Osteoblast (primary cell): ENCODE measurements at regions not wholly inside any gene's neighbourhood (a gene's known extent, or its start where the extent isn't known, plus 50 kb on each side); places are given as distances from the start of the nearest gene placed in this dataset. TPM values are rescaled to one million over a fixed set of nuclear protein-coding genes. Genes with fewer than 3 reads are reported as not detected.
A peak's percentile ranks its signal among the peaks of the same experiment; 100 is the strongest.

ENCODE experiments used
- DNase-seq: peaks from one replicate; pipeline ENCODE4 v3.0.0; 2011; ENCODE audit warnings: low spot score, mixed read lengths; ENCODE audit not compliant: insufficient read length; ENCODE audit errors: missing footprints
- H2AFZ ChIP-seq: 2 replicates; pipeline ENCODE4 v1.6.0; 2011; ENCODE audit warnings: mild to moderate bottlenecking, low read length
- H3K27ac ChIP-seq: 2 replicates; pipeline ENCODE4 v1.5.1; 2011; ENCODE audit warnings: mild to moderate bottlenecking, low read depth, low read length, moderate library complexity
- H3K27me3 ChIP-seq: 2 replicates; pipeline ENCODE4 v1.6.0; 2012; ENCODE audit warnings: mild to moderate bottlenecking, control low read depth, inconsistent platforms, low read length, moderate library complexity; ENCODE audit not compliant: insufficient read depth
- H3K36me3 ChIP-seq: 2 replicates; pipeline ENCODE4 v1.5.1; 2011; ENCODE audit warnings: mild to moderate bottlenecking, low read length, control low read depth, moderate library complexity; ENCODE audit not compliant: insufficient read depth
- H3K4me1 ChIP-seq: 2 replicates; pipeline ENCODE4 v1.5.1; 2011; ENCODE audit warnings: mild to moderate bottlenecking, low read length, control low read depth, moderate library complexity; ENCODE audit not compliant: insufficient read depth
- H3K4me2 ChIP-seq: 2 replicates; pipeline ENCODE4 v1.6.0; 2011; ENCODE audit warnings: mild to moderate bottlenecking, low read length; ENCODE audit not compliant: insufficient read depth
- H3K4me3 ChIP-seq: fragments of 200-600 bp; sonication (generic); 3 replicates; pipeline ENCODE4 v1.5.1; 2012; ENCODE audit warnings: mild to moderate bottlenecking, low read length, inconsistent platforms; ENCODE audit not compliant: insufficient read depth
- H3K79me2 ChIP-seq: 2 replicates; pipeline ENCODE4 v1.6.0; 2012; ENCODE audit warnings: mild to moderate bottlenecking, low read length, control low read depth, inconsistent platforms; ENCODE audit not compliant: insufficient read depth
- H3K9me3 ChIP-seq: 2 replicates; pipeline ENCODE4 v1.5.1; 2011; ENCODE audit warnings: low read depth, low read length, control low read depth
- H4K20me1 ChIP-seq: 2 replicates; pipeline ENCODE4 v1.6.0; 2012; ENCODE audit warnings: mild to moderate bottlenecking, low read length, control low read depth; ENCODE audit not compliant: insufficient read depth
- small RNA-seq: library from RNA; depleted of rRNA; stranded (forward); fragments of <200 nt; gene quantifications from one replicate; pipeline ENCODE3, GENCODE V24; 2012
- TF ChIP-seq, protein P1 (sequence below): IDR thresholded peaks from 2 replicates; pipeline ENCODE4 v1.5.1; 2011; ENCODE audit warnings: mild to moderate bottlenecking, low read depth, low read length, moderate library complexity; ENCODE audit errors: extremely low read depth

DNA sequence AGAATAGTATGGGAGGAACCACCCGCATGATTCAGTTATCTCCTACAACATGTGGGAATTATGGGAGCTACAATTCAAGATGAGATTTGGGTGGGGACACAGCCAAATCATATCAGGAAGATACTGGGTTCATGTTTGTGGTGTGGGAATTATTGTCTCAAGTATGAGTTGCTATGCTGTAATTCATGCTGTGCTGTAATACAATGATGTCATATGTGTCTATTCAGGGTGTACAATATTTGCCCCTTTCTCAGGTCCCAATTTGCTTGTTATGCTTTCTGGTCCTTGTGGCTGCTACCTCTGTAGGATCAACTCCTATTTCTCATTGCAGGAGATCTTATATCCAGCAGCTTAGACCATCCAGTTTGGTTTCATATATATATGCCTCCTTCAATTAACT is 52.2 kb upstream of the ARHGAP20 start:
- Histone ChIP-seq H3K4me2 (no peak overlapping the region), H3K4me1 (peaks cover 16% of the 10 kb centered on the region), H3K4me3 (no peak overlapping the region), H3K27ac (no peak overlapping the region), H2AFZ (no peak overlapping the region), H3K36me3 (no peaks in the 10 kb centered on the region), H3K79me2 (no peaks in the 10 kb centered on the region), H3K27me3 (no peaks in the 10 kb centered on the region), H3K9me3 (no peaks in the 10 kb centered on the region), H4K20me1 (no peaks in the 10 kb centered on the region)
- TF ChIP-seq, protein P1, sequence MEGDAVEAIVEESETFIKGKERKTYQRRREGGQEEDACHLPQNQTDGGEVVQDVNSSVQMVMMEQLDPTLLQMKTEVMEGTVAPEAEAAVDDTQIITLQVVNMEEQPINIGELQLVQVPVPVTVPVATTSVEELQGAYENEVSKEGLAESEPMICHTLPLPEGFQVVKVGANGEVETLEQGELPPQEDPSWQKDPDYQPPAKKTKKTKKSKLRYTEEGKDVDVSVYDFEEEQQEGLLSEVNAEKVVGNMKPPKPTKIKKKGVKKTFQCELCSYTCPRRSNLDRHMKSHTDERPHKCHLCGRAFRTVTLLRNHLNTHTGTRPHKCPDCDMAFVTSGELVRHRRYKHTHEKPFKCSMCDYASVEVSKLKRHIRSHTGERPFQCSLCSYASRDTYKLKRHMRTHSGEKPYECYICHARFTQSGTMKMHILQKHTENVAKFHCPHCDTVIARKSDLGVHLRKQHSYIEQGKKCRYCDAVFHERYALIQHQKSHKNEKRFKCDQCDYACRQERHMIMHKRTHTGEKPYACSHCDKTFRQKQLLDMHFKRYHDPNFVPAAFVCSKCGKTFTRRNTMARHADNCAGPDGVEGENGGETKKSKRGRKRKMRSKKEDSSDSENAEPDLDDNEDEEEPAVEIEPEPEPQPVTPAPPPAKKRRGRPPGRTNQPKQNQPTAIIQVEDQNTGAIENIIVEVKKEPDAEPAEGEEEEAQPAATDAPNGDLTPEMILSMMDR, result no peak
- no peak for DNase-seq

DNA sequence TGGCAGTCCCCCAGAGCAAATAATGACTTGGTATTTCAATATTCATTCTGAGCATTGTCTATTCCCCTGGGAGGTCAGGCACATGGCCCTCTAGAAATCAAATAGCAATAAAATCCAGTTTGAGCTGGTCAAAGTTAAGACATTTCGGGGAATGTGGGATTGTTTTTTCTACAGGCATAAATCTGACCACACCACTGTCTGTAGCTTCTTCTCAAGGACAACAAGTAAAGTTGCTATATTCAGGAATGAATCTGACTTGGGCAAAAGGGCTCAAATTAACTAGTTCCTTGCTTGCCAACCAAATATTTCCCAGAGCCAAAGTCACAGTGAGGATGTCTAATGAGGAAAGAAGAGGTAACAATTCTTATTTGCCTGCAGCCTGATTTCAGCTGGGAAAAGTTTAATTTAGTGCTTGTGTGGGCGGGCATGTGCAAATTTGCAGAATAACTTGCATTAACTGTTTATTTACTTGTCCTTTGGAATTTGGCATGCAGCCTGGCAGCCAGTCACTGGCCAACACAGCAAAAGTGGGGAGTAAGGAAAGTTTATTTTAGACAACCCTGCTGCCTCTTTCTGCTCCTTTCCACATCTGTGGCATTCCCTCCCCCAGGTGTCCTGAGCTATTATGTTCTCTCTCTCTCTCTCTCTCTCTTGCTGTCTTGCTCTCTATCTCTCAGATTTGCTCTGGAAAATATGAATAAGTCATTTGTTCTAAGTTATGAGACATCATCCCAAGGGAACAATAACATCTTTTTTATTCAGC is 51.2 kb upstream of the ARHGAP20 start:
- Histone ChIP-seq H3K4me2 (peak overlapping the region; percentile 55), H3K4me3 (no peak overlapping the region), H3K4me1 (peaks cover 16% of the 10 kb centered on the region), H3K9me3 (no peaks in the 10 kb centered on the region), H3K27ac (peak overlapping the region; percentile 45), H2AFZ (no peak overlapping the region), H3K36me3 (no peaks in the 10 kb centered on the region), H3K79me2 (no peaks in the 10 kb centered on the region), H4K20me1 (no peaks in the 10 kb centered on the region), H3K27me3 (no peaks in the 10 kb centered on the region)
- TF ChIP-seq, protein P1, result no peak
- no peak for DNase-seq

DNA sequence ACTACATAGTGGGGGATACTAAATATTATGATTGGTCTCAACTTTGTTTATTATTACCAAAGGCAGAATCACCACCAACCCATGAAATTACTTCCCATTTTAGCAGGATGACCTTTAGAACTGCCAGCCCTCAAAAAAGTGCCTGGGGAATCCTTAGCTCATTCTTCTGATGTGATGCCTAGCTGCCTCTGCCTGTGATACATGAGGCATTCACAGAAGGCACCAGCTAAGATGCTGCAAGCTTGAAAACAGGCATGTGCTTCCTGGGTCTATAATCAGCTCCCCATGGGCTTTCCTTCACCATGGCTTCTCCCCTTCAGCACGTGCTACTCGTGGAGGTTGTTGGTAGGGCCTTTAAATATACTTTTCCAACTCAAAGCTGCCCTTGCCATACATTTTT is 50.4 kb upstream of the ARHGAP20 start:
- no peaks in the 10 kb centered on the region for H3K27me3 ChIP-seq
- H4K20me1 ChIP-seq, result no peaks in the 10 kb centered on the region
- TF ChIP-seq, protein P1, result no peak
- peak overlapping the region; percentile 55 for H3K4me2 ChIP-seq
- no peak for DNase-seq
- peaks cover 16% of the 10 kb centered on the region for H3K4me1 ChIP-seq
- H3K27ac ChIP-seq, result peak overlapping the region; percentile 45
- no peaks in the 10 kb centered on the region for H3K79me2 ChIP-seq
- no peak overlapping the region for H2AFZ ChIP-seq
- H3K36me3 ChIP-seq, result no peaks in the 10 kb centered on the region
- no peaks in the 10 kb centered on the region for H3K9me3 ChIP-seq
- H3K4me3 ChIP-seq, result no peak overlapping the region

Small RNAs in the stretch of these regions (small RNA-seq; reads per million reads assigned to genes)
- gene AP002963.1 (not detected), gene RNA5SP350 (not detected)
